ENCODE measurements at regions not wholly inside any gene's neighbourhood (a gene's known extent, or its start where the extent isn't known, plus 50 kb on each side); places are given as distances from the start of the nearest gene placed in this dataset.

- intact Hi-C loops (cut with micrococcal nuclease; ENCODE audit: unreplicated experiment) = no loop called here
- H3K36me3 ChIP-seq (replicated peaks in 1 of 2; ENCODE audit: control insufficient read depth in 1 of 2, insufficient read depth in 2 of 2, low read length in 2 of 2) = no peaks in the 10 kb centered on the region
- ChIA-PET CTCF (ENCODE audit: low intra/inter-chr PET ratio, low total read pairs) (no interaction called here), POLR2A (no interaction called here)
- no peak overlapping the region for H3K4me2 ChIP-seq (ENCODE audit: low read depth, low read length)
- TF ChIP-seq SRSF9 (IDR thresholded peaks at IDR 0.05; ENCODE audit: borderline replicate concordance, insufficient read depth, low read depth, low read length, poor library complexity, severe bottlenecking) = no peak
- no peak for TF ChIP-seq MED1 (CRISPR knock-in tag; IDR thresholded peaks at IDR 0.05)
- TF ChIP-seq DNMT1 (CRISPR knock-in tag; IDR thresholded peaks at IDR 0.05) = no peak
- TF ChIP-seq HNRNPLL (IDR thresholded peaks at IDR 0.05; ENCODE audit: low read depth, low read length, poor library complexity, severe bottlenecking) = no peak
- TF ChIP-seq ZSCAN9 (CRISPR knock-in tag; IDR thresholded peaks at IDR 0.05; ENCODE audit: borderline replicate concordance) = no peak
- TF ChIP-seq TFDP2 (CRISPR knock-in tag; IDR thresholded peaks at IDR 0.05) = no peak
- no peak for TF ChIP-seq FUBP1 (CRISPR knock-in tag; IDR thresholded peaks at IDR 0.05; ENCODE audit: borderline replicate concordance)
- no peak for TF ChIP-seq HOXA9 (CRISPR knock-in tag; IDR thresholded peaks at IDR 0.05; ENCODE audit: borderline replicate concordance)
- no peak for TF ChIP-seq TAF1 (CRISPR knock-in tag; IDR thresholded peaks at IDR 0.05)
- TF ChIP-seq ZFP36L1 (CRISPR knock-in tag; IDR thresholded peaks at IDR 0.05) = no peak
- TF ChIP-seq JARID2 (CRISPR knock-in tag; IDR thresholded peaks at IDR 0.05; ENCODE audit: insufficient replicate concordance) = no peak
- TF ChIP-seq MXD1 (CRISPR knock-in tag; IDR thresholded peaks at IDR 0.05) = no peak
- no peak for TF ChIP-seq ZNF138 (CRISPR knock-in tag; IDR thresholded peaks at IDR 0.05; ENCODE audit: low read depth)
- H3K4me3 ChIP-seq (replicated peaks in 1 of 3; ENCODE audit: insufficient read depth in 1 of 3, low read depth in 2 of 3, low read length in 3 of 3) = no peak overlapping the region
- no peak overlapping the region for H2AFZ ChIP-seq (ENCODE audit: low read length)
- H3K9ac ChIP-seq (ENCODE audit: insufficient read depth, low read depth, low read length) = no peak overlapping the region
- ATAC-seq (no peak), DNase-seq (ENCODE audit: low spot score) (no peak), FAIRE-seq (no peak)
- in situ Hi-C loops (cut with HindIII; ENCODE audit: extremely low pct_ligation_motif_present, low pct_unique_long_range_greater_than_20kb) = no loop called here
- 0% methylated on average over 2 of the region's 2 CpGs for WGBS (ENCODE audit: low lambda C conversion rate)
- H4K20me1 ChIP-seq (ENCODE audit: insufficient read depth, low read length) = no peaks in the 10 kb centered on the region
- no peak overlapping the region for H3K27ac ChIP-seq (ENCODE audit: extremely low read length, insufficient read depth, low read length)
- no peaks in the 10 kb centered on the region for H3K27me3 ChIP-seq (ENCODE audit: control insufficient read depth in 1 of 2, insufficient read depth in 2 of 2, low read length in 2 of 2)
- no peaks in the 10 kb centered on the region for H3K79me2 ChIP-seq (ENCODE audit: insufficient read depth, low read length)
- BruUV-seq (replicated peaks) = no TSS peak
- H3K9me3 ChIP-seq (ENCODE audit: low read length) = peaks cover 98% of the 10 kb centered on the region
- no peaks in the 10 kb centered on the region for H3K4me1 ChIP-seq (ENCODE audit: insufficient read depth, low read length)
These were observed 460.2 kb downstream of the KIF2B start for GRCh38 chr17:54282886-54283285.
